Activated T-cell treated with anti-CD3 and anti-CD28 coated beads, Interleukin-2, amount 50 U/mL, for 4 hours (primary cell): ENCODE measurements at regions not wholly inside any gene's neighbourhood (a gene's known extent, or its start where the extent isn't known, plus 50 kb on each side); places are given as distances from the start of the nearest gene placed in this dataset.

Experiments
- ATAC-seq, 2 donors: fragments of 200-7000 bp; cut with Tn5 transposase; one replicate each; pipeline ENCODE4 v1.10.0; 2021
- DNase-seq: peaks from one replicate; pipeline ENCODE4 v3.0.0-alpha.2; 2020
- H3K27me3 Mint-ChIP-seq: one replicate; pipeline ENCODE4 v1.8.0; 2021; ENCODE audit warnings: low read depth, mixed read lengths
- H3K36me3 Mint-ChIP-seq: one replicate; pipeline ENCODE4 v1.8.0; 2022; ENCODE audit warnings: mixed read lengths; ENCODE audit not compliant: insufficient read depth
- H3K4me1 Mint-ChIP-seq: one replicate; pipeline ENCODE4 v1.8.0; 2021; ENCODE audit warnings: low read depth, mixed read lengths
- H3K4me3 Mint-ChIP-seq: one replicate; pipeline ENCODE4 v1.8.0; 2021; ENCODE audit warnings: mild to moderate bottlenecking, moderate library complexity, mixed read lengths
- H3K9me3 Mint-ChIP-seq: one replicate; pipeline ENCODE4 v1.8.0; 2021; ENCODE audit warnings: mixed read lengths

- H3K4me3 Mint-ChIP-seq: no peak overlapping the region
- DNase-seq (peak; percentile 18), ATAC-seq (peak in 1 of 2 donors; percentile 67)
- no peaks in the 10 kb centered on the region for H3K4me1 Mint-ChIP-seq
- H3K27me3 Mint-ChIP-seq: no peaks in the 10 kb centered on the region
- no peaks in the 10 kb centered on the region for H3K9me3 Mint-ChIP-seq
- H3K36me3 Mint-ChIP-seq: no peaks in the 10 kb centered on the region
These were observed 208.3 kb downstream of the PPP1R3A start for GRCh38 chr7:113710310-113711096.

GRCh38 chr7:113705439-113705838 lies 213.4 kb downstream of the PPP1R3A start:
- Mint-ChIP-seq H3K4me3 (no peak overlapping the region), H3K36me3 (no peaks in the 10 kb centered on the region), H3K27me3 (no peaks in the 10 kb centered on the region), H3K4me1 (no peaks in the 10 kb centered on the region), H3K9me3 (no peaks in the 10 kb centered on the region)
- DNase-seq (no peak), ATAC-seq (no peak)

GRCh38 chr7:113698556-113699220 lies 220.1 kb downstream of the PPP1R3A start:
- Mint-ChIP-seq H3K27me3 (no peaks in the 10 kb centered on the region), H3K9me3 (no peaks in the 10 kb centered on the region)
- DNase-seq: no peak

GRCh38 chr7:113694149-113694548 lies 224.7 kb downstream of the PPP1R3A start:
- Mint-ChIP-seq H3K4me1 (no peaks in the 10 kb centered on the region), H3K36me3 (no peaks in the 10 kb centered on the region), H3K4me3 (no peak overlapping the region), H3K27me3 (no peaks in the 10 kb centered on the region), H3K9me3 (no peaks in the 10 kb centered on the region)
- DNase-seq (no peak), ATAC-seq (no peak)

More at GRCh38 chr7:113698556-113699220, 220.1 kb downstream of the PPP1R3A start:
- Mint-ChIP-seq H3K4me1 (no peaks in the 10 kb centered on the region), H3K36me3 (no peaks in the 10 kb centered on the region), H3K4me3 (no peak overlapping the region)
- ATAC-seq: no peak

- DNase-seq: no peak
- Mint-ChIP-seq H3K4me1 (no peaks in the 10 kb centered on the region), H3K36me3 (no peaks in the 10 kb centered on the region), H3K9me3 (no peaks in the 10 kb centered on the region), H3K4me3 (no peak overlapping the region), H3K27me3 (no peaks in the 10 kb centered on the region)
- ATAC-seq: no peak
These were observed 234.6 kb downstream of the PPP1R3A start for GRCh38 chr7:113684165-113684564.

- ATAC-seq: no peak
- no peaks in the 10 kb centered on the region for H3K4me1 Mint-ChIP-seq
- H3K4me3 Mint-ChIP-seq: no peak overlapping the region
- no peaks in the 10 kb centered on the region for H3K27me3 Mint-ChIP-seq
- H3K36me3 Mint-ChIP-seq: no peaks in the 10 kb centered on the region
- H3K9me3 Mint-ChIP-seq: peaks cover 4% of the 10 kb centered on the region
- DNase-seq: no peak
These were observed 241.0 kb downstream of the PPP1R3A start for GRCh38 chr7:113677811-113678210.

- ATAC-seq: no peak
These were observed 253.9 kb downstream of the PPP1R3A start for GRCh38 chr7:113664867-113665266.

GRCh38 chr7:113659416-113659815 lies 259.4 kb downstream of the PPP1R3A start:
- no peak overlapping the region for H3K4me3 Mint-ChIP-seq

More at GRCh38 chr7:113664867-113665266, 253.9 kb downstream of the PPP1R3A start:
- Mint-ChIP-seq H3K4me1 (no peaks in the 10 kb centered on the region), H3K4me3 (no peak overlapping the region), H3K27me3 (no peaks in the 10 kb centered on the region), H3K9me3 (peaks cover 7% of the 10 kb centered on the region), H3K36me3 (no peaks in the 10 kb centered on the region)
- no peak for DNase-seq

GRCh38 chr7:113657603-113658002 lies 261.2 kb downstream of the PPP1R3A start:
- no peaks in the 10 kb centered on the region for H3K36me3 Mint-ChIP-seq
- ATAC-seq (no peak), DNase-seq (no peak)
- H3K4me1 Mint-ChIP-seq: no peaks in the 10 kb centered on the region
- H3K27me3 Mint-ChIP-seq: no peaks in the 10 kb centered on the region
- no peaks in the 10 kb centered on the region for H3K9me3 Mint-ChIP-seq
- no peak overlapping the region for H3K4me3 Mint-ChIP-seq

More at GRCh38 chr7:113659416-113659815, 259.4 kb downstream of the PPP1R3A start:
- H3K36me3 Mint-ChIP-seq: no peaks in the 10 kb centered on the region
- ATAC-seq: no peak
- H3K27me3 Mint-ChIP-seq: no peaks in the 10 kb centered on the region
- no peaks in the 10 kb centered on the region for H3K4me1 Mint-ChIP-seq
- H3K9me3 Mint-ChIP-seq: no peaks in the 10 kb centered on the region
- no peak for DNase-seq

- no peak for ATAC-seq
- Mint-ChIP-seq H3K9me3 (peaks cover 3% of the 10 kb centered on the region), H3K36me3 (no peaks in the 10 kb centered on the region), H3K27me3 (no peaks in the 10 kb centered on the region), H3K4me3 (no peak overlapping the region), H3K4me1 (no peaks in the 10 kb centered on the region)
- DNase-seq: no peak
These were observed 266.3 kb downstream of the PPP1R3A start for GRCh38 chr7:113652501-113652900.

- no peak for DNase-seq
- H3K36me3 Mint-ChIP-seq: no peaks in the 10 kb centered on the region
- H3K4me1 Mint-ChIP-seq: no peaks in the 10 kb centered on the region
- no peak for ATAC-seq
- H3K4me3 Mint-ChIP-seq: no peak overlapping the region
- H3K9me3 Mint-ChIP-seq: peaks cover 3% of the 10 kb centered on the region
- H3K27me3 Mint-ChIP-seq: no peaks in the 10 kb centered on the region
These were observed 269.3 kb downstream of the PPP1R3A start for GRCh38 chr7:113649556-113649955.

GRCh38 chr7:113639221-113639620 lies 279.6 kb downstream of the PPP1R3A start:
- no peaks in the 10 kb centered on the region for H3K27me3 Mint-ChIP-seq
- H3K4me3 Mint-ChIP-seq: no peak overlapping the region
- ATAC-seq (no peak), DNase-seq (no peak)
- no peaks in the 10 kb centered on the region for H3K9me3 Mint-ChIP-seq
- no peaks in the 10 kb centered on the region for H3K36me3 Mint-ChIP-seq
- H3K4me1 Mint-ChIP-seq: no peaks in the 10 kb centered on the region

- Mint-ChIP-seq H3K4me1 (no peaks in the 10 kb centered on the region), H3K27me3 (no peaks in the 10 kb centered on the region), H3K4me3 (no peak overlapping the region), H3K9me3 (peaks cover 4% of the 10 kb centered on the region), H3K36me3 (no peaks in the 10 kb centered on the region)
- no peak for DNase-seq
- ATAC-seq: no peak
These were observed 281.9 kb downstream of the PPP1R3A start for GRCh38 chr7:113636727-113637421.

- peaks cover 4% of the 10 kb centered on the region for H3K9me3 Mint-ChIP-seq
- H3K4me3 Mint-ChIP-seq: no peak overlapping the region
- no peak for ATAC-seq
- H3K36me3 Mint-ChIP-seq: no peaks in the 10 kb centered on the region
- no peaks in the 10 kb centered on the region for H3K27me3 Mint-ChIP-seq
- H3K4me1 Mint-ChIP-seq: no peaks in the 10 kb centered on the region
- DNase-seq: no peak
These were observed 283.3 kb downstream of the PPP1R3A start for GRCh38 chr7:113635492-113635891.
